ENCODE measurements at regions not wholly inside any gene's neighbourhood (a gene's known extent, or its start where the extent isn't known, plus 50 kb on each side); places are given as distances from the start of the nearest gene placed in this dataset.
A peak's percentile ranks its signal among the peaks of the same experiment; 100 is the strongest.

DNA sequence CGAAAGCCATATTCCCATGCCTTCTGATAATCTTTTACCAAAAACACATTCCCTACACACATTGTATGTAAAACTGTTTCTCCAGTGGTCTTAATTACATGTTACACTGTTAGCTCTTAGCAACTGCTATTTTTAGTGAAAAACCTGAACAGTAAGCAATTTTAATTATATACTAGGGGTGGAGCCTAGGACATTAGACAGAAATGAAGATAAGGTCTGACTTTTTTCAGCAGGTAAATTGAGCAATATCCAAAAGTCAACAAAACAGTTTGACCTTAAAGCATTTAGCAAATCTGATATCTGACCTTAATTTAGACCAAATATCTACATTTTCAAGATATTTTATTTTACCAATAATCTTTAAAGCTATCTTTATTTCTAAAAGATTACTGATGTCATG is 60.2 kb downstream of the PDE6H start:
- no peak for DNase-seq (ENCODE audit: low read depth)
- no peak overlapping the region for H3K4me3 ChIP-seq (replicated peaks; ENCODE audit: low read depth, low read length)
- TF ChIP-seq, protein P1, sequence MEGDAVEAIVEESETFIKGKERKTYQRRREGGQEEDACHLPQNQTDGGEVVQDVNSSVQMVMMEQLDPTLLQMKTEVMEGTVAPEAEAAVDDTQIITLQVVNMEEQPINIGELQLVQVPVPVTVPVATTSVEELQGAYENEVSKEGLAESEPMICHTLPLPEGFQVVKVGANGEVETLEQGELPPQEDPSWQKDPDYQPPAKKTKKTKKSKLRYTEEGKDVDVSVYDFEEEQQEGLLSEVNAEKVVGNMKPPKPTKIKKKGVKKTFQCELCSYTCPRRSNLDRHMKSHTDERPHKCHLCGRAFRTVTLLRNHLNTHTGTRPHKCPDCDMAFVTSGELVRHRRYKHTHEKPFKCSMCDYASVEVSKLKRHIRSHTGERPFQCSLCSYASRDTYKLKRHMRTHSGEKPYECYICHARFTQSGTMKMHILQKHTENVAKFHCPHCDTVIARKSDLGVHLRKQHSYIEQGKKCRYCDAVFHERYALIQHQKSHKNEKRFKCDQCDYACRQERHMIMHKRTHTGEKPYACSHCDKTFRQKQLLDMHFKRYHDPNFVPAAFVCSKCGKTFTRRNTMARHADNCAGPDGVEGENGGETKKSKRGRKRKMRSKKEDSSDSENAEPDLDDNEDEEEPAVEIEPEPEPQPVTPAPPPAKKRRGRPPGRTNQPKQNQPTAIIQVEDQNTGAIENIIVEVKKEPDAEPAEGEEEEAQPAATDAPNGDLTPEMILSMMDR (IDR thresholded peaks at IDR 0.05; ENCODE audit: low read length, missing control alignments), result no peak

GRCh38 chr12:15033641-15034040 is 60.8 kb downstream of the PDE6H start:
- TF ChIP-seq, protein P1 (IDR thresholded peaks at IDR 0.05; ENCODE audit: low read length, missing control alignments), result no peak

GRCh38 chr12:15035185-15035584 is 62.3 kb downstream of the PDE6H start:
- H3K4me3 ChIP-seq (replicated peaks; ENCODE audit: low read depth, low read length), result no peak overlapping the region
- TF ChIP-seq, protein P1 (IDR thresholded peaks at IDR 0.05; ENCODE audit: low read length, missing control alignments), result no peak
- DNase-seq (ENCODE audit: low read depth), result no peak

More at GRCh38 chr12:15033641-15034040, 60.8 kb downstream of the PDE6H start:
- no peak for DNase-seq (ENCODE audit: low read depth)
- no peak overlapping the region for H3K4me3 ChIP-seq (replicated peaks; ENCODE audit: low read depth, low read length)

- H3K4me3 ChIP-seq (replicated peaks; ENCODE audit: low read depth, low read length), result no peak overlapping the region
- DNase-seq (ENCODE audit: low read depth), result no peak
- TF ChIP-seq, protein P1 (IDR thresholded peaks at IDR 0.05; ENCODE audit: low read length, missing control alignments), result no peak
Measured at GRCh38 chr12:15037091-15037687, 64.3 kb downstream of the PDE6H start.

DNA sequence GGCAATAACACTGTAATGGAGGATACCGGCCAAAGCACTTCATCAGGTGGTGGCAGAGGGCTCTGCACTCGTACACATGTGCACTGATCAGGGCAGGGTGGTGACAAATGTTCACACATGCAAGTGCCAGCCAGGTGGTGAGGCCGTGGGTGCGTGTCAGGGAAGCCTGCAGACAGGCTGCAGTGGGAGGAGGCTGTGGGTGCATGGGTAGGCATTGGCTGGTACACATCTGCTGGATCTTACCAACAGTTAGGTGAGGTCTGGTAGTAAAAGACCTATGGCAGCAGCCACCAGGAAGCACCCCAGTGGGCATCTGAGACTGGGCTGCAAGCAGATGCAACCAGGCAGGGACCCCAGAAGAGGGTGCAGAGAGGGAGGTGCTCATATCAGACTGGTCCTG is 65.3 kb downstream of the PDE6H start:
- no peak for DNase-seq (ENCODE audit: low read depth)
- no peak overlapping the region for H3K4me3 ChIP-seq (replicated peaks; ENCODE audit: low read depth, low read length)
- TF ChIP-seq, protein P1 (IDR thresholded peaks at IDR 0.05; ENCODE audit: low read length, missing control alignments), result no peak

GRCh38 chr12:15044471-15044870 is 71.6 kb downstream of the PDE6H start:
- TF ChIP-seq, protein P1 (IDR thresholded peaks at IDR 0.05; ENCODE audit: low read length, missing control alignments), result no peak
- H3K4me3 ChIP-seq (replicated peaks; ENCODE audit: low read depth, low read length), result no peak overlapping the region
- DNase-seq (ENCODE audit: low read depth), result peak; percentile 27

DNA sequence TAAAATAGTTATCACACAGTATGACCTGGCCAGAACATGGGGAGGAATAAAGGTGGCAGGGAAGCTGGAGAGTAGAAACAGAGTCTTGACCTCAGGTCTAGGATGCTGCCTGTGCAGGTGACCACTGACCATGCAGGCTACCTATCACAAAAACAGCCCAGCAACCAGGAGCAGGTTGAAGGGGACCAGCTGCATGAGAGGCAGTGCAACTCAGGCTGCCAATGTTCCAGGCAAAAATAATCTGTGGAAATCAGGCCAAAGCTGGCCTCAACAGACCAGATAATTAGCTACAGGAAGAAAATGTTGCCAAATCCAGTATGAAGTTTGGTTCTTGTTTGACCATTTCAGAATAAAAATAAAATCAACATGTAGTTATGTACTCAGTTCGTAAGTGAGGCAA is 72.6 kb downstream of the PDE6H start:
- no peak overlapping the region for H3K4me3 ChIP-seq (replicated peaks; ENCODE audit: low read depth, low read length)
- DNase-seq (ENCODE audit: low read depth), result no peak
- TF ChIP-seq, protein P1 (IDR thresholded peaks at IDR 0.05; ENCODE audit: low read length, missing control alignments), result no peak
